22Rv1 (cell line): ENCODE measurements at regions not wholly inside any gene's neighbourhood (a gene's known extent, or its start where the extent isn't known, plus 50 kb on each side); places are given as distances from the start of the nearest gene placed in this dataset.
"Not testable (repeated sequence)": the region's sequence is repeated elsewhere in the genome, so short reads cannot be mapped to it uniquely, and the experiment has no call there.

Experiments
- H3K27ac ChIP-seq: fragments of 450-650 bp; 2 replicates; pipeline ENCODE4 v1.5.1; 2017
- CTCF ChIP-seq: fragments of 450-650 bp; IDR thresholded peaks from 2 replicates; pipeline ENCODE4 v1.5.1; 2017; ENCODE audit warnings: mild to moderate bottlenecking
- ZFX ChIP-seq: fragments of 450-650 bp; IDR thresholded peaks from 2 replicates; pipeline ENCODE4 v1.6.1; 2017; ENCODE audit warnings: antibody characterized with exemption, borderline replicate concordance

- no peak overlapping the region for H3K27ac ChIP-seq
- TF ChIP-seq CTCF: no peak
- TF ChIP-seq ZFX: no peak
These were observed 118.9 kb downstream of the GATA3 start for GRCh38 chr10:8173243-8173865.

GRCh38 chr10:8173866-8174243 is 119.4 kb downstream of the GATA3 start:
- TF ChIP-seq ZFX: no peak
- no peak overlapping the region for H3K27ac ChIP-seq

- H3K27ac ChIP-seq: no peak overlapping the region
- TF ChIP-seq ZFX (no peak), CTCF (no peak)
These were observed 120.3 kb downstream of the GATA3 start for GRCh38 chr10:8174762-8175161.

GRCh38 chr10:8177526-8177925 is 123.0 kb downstream of the GATA3 start:
- H3K27ac ChIP-seq: not testable (repeated sequence)

- not testable (repeated sequence) for H3K27ac ChIP-seq
These were observed 125.3 kb downstream of the GATA3 start for GRCh38 chr10:8179773-8180172.

GRCh38 chr10:8180360-8181109 is 126.0 kb downstream of the GATA3 start:
- H3K27ac ChIP-seq: no peak overlapping the region
- TF ChIP-seq ZFX (no peak), CTCF (no peak)

GRCh38 chr10:8181496-8182157 is 127.1 kb downstream of the GATA3 start:
- H3K27ac ChIP-seq: no peak overlapping the region
- TF ChIP-seq CTCF (no peak), ZFX (no peak)

- no peak overlapping the region for H3K27ac ChIP-seq
- TF ChIP-seq CTCF (no peak), ZFX (no peak)
These were observed 128.3 kb downstream of the GATA3 start for GRCh38 chr10:8182806-8183205.
